ENCODE measurements at regions not wholly inside any gene's neighbourhood (a gene's known extent, or its start where the extent isn't known, plus 50 kb on each side); places are given as distances from the start of the nearest gene placed in this dataset.

- TF ChIP-seq ZNF343 (CRISPR knock-in tag; IDR thresholded peaks at IDR 0.05) = no peak
- TF ChIP-seq, protein P1, sequence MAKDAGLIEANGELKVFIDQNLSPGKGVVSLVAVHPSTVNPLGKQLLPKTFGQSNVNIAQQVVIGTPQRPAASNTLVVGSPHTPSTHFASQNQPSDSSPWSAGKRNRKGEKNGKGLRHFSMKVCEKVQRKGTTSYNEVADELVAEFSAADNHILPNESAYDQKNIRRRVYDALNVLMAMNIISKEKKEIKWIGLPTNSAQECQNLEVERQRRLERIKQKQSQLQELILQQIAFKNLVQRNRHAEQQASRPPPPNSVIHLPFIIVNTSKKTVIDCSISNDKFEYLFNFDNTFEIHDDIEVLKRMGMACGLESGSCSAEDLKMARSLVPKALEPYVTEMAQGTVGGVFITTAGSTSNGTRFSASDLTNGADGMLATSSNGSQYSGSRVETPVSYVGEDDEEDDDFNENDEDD (CRISPR knock-in tag; IDR thresholded peaks at IDR 0.05; ENCODE audit: borderline replicate concordance) = no peak
- TF ChIP-seq, protein P2, sequence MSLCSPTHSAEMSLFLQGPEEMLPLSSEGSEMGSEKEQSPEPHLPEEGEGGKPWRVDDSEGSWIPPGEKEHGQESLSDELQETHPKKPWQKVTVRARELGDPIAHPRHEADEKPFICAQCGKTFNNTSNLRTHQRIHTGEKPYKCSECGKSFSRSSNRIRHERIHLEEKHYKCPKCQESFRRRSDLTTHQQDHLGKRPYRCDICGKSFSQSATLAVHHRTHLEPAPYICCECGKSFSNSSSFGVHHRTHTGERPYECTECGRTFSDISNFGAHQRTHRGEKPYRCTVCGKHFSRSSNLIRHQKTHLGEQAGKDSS (CRISPR knock-in tag; IDR thresholded peaks at IDR 0.05; ENCODE audit: borderline replicate concordance, low read depth) = no peak
- no peak for TF ChIP-seq LRRFIP1 (CRISPR knock-in tag; conservative IDR thresholded peaks at IDR 0.05)
- no peak for TF ChIP-seq NR2F6 (IDR thresholded peaks at IDR 0.05)
- TF ChIP-seq NR2F6 (CRISPR knock-in tag; IDR thresholded peaks at IDR 0.05) = no peak
- no peak for TF ChIP-seq ZFP41 (CRISPR knock-in tag; IDR thresholded peaks at IDR 0.05; ENCODE audit: borderline replicate concordance)
- TF ChIP-seq ZNF660 (CRISPR knock-in tag; IDR thresholded peaks at IDR 0.05; ENCODE audit: borderline replicate concordance, low read depth) = no peak
Observed at GRCh38 chr3:194757647-194758061, 72.0 kb downstream of the FAM43A start (continued).

GRCh38 chr3:194758716-194759115 lies 73.0 kb downstream of the FAM43A start:
- Histone ChIP-seq H3K36me3 (replicated peaks in 1 of 2; ENCODE audit: control insufficient read depth in 1 of 2, insufficient read depth in 2 of 2, low read length in 2 of 2) (no peaks in the 10 kb centered on the region), H3K4me1 (ENCODE audit: insufficient read depth, low read length) (peaks cover 15% of the 10 kb centered on the region), H3K79me2 (ENCODE audit: insufficient read depth, low read length) (no peaks in the 10 kb centered on the region), H3K4me3 (replicated peaks in 1 of 3; ENCODE audit: insufficient read depth in 1 of 3, low read depth in 2 of 3, low read length in 3 of 3) (no peak overlapping the region), H4K20me1 (ENCODE audit: insufficient read depth, low read length) (no peaks in the 10 kb centered on the region), H3K4me2 (ENCODE audit: low read depth, low read length) (no peak overlapping the region), H3K27ac (ENCODE audit: extremely low read length, insufficient read depth, low read length) (no peak overlapping the region), H3K27me3 (ENCODE audit: control insufficient read depth in 1 of 2, insufficient read depth in 2 of 2, low read length in 2 of 2) (peaks cover 3 to 13% of the 10 kb centered on the region in 2 experiments; a peak in 3 of 5 replicates), H3K9ac (ENCODE audit: insufficient read depth, low read depth, low read length) (no peak overlapping the region), H3K9me3 (ENCODE audit: low read length) (no peaks in the 10 kb centered on the region), H2AFZ (ENCODE audit: low read length) (no peak overlapping the region)
- ChIA-PET CTCF (ENCODE audit: low intra/inter-chr PET ratio, low total read pairs) (no interaction called here), POLR2A (no interaction called here)
- intact Hi-C loops (cut with micrococcal nuclease; ENCODE audit: unreplicated experiment) = no loop called here
- DNase-seq (ENCODE audit: low spot score) (no peak), ATAC-seq (no peak), FAIRE-seq (no peak)
- in situ Hi-C loops (cut with HindIII; ENCODE audit: extremely low pct_ligation_motif_present, low pct_unique_long_range_greater_than_20kb) = no loop called here
- WGBS (ENCODE audit: low lambda C conversion rate) = 36% methylated on average over 2 of the region's 2 CpGs
- no TSS peak for BruUV-seq (replicated peaks)
- TF ChIP-seq ZNF24 (IDR thresholded peaks at IDR 0.05) (no peak), SP1 (IDR thresholded peaks at IDR 0.05) (no peak), SP1 (CRISPR knock-in tag; IDR thresholded peaks at IDR 0.05) (no peak), REST (IDR thresholded peaks at IDR 0.05; ENCODE audit: borderline replicate concordance in 1 of 2, low read depth in 1 of 2, low read length in 2 of 2) (no peak)
- TF ChIP-seq, protein P3, sequence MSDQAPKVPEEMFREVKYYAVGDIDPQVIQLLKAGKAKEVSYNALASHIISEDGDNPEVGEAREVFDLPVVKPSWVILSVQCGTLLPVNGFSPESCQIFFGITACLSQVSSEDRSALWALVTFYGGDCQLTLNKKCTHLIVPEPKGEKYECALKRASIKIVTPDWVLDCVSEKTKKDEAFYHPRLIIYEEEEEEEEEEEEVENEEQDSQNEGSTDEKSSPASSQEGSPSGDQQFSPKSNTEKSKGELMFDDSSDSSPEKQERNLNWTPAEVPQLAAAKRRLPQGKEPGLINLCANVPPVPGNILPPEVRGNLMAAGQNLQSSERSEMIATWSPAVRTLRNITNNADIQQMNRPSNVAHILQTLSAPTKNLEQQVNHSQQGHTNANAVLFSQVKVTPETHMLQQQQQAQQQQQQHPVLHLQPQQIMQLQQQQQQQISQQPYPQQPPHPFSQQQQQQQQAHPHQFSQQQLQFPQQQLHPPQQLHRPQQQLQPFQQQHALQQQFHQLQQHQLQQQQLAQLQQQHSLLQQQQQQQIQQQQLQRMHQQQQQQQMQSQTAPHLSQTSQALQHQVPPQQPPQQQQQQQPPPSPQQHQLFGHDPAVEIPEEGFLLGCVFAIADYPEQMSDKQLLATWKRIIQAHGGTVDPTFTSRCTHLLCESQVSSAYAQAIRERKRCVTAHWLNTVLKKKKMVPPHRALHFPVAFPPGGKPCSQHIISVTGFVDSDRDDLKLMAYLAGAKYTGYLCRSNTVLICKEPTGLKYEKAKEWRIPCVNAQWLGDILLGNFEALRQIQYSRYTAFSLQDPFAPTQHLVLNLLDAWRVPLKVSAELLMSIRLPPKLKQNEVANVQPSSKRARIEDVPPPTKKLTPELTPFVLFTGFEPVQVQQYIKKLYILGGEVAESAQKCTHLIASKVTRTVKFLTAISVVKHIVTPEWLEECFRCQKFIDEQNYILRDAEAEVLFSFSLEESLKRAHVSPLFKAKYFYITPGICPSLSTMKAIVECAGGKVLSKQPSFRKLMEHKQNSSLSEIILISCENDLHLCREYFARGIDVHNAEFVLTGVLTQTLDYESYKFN (CRISPR knock-in tag; conservative IDR thresholded peaks at IDR 0.05) = no peak
